ENCODE measurements at regions not wholly inside any gene's neighbourhood (a gene's known extent, or its start where the extent isn't known, plus 50 kb on each side); places are given as distances from the start of the nearest gene placed in this dataset.

DNA sequence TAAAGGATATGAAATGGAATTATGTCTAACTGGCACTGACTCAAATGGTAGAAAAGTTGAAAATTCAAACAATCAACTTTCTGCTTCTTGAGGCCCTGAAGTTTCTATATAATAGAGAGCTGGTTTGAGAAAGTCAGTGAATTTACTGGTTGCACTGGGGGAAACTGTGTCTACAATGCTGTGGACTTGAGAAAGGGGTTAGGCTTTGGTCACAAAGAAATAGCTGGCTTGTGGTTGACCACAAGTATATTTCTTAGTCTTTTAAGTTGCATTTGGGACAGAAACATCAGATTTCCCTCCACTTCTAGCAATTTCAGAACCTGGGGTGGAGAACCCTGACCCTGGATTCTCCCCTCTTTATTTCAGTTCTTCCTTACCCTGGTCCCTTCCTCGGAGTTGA lies 192.6 kb upstream of the ACTBL2 start:
- TF ChIP-seq, protein P1, sequence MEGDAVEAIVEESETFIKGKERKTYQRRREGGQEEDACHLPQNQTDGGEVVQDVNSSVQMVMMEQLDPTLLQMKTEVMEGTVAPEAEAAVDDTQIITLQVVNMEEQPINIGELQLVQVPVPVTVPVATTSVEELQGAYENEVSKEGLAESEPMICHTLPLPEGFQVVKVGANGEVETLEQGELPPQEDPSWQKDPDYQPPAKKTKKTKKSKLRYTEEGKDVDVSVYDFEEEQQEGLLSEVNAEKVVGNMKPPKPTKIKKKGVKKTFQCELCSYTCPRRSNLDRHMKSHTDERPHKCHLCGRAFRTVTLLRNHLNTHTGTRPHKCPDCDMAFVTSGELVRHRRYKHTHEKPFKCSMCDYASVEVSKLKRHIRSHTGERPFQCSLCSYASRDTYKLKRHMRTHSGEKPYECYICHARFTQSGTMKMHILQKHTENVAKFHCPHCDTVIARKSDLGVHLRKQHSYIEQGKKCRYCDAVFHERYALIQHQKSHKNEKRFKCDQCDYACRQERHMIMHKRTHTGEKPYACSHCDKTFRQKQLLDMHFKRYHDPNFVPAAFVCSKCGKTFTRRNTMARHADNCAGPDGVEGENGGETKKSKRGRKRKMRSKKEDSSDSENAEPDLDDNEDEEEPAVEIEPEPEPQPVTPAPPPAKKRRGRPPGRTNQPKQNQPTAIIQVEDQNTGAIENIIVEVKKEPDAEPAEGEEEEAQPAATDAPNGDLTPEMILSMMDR (IDR thresholded peaks at IDR 0.05) = no peak
- no peak for TF ChIP-seq POLR2A (IDR thresholded peaks at IDR 0.05)

Data from lower leg skin (tissue), 3 donors.